Karpas-422 (cell line): ENCODE measurements at regions not wholly inside any gene's neighbourhood (a gene's known extent, or its start where the extent isn't known, plus 50 kb on each side); places are given as distances from the start of the nearest gene placed in this dataset.

ENCODE experiments used
- DNase-seq: peaks from one replicate; pipeline ENCODE4 v3.0.0-alpha.2; 2015
- H2AFZ ChIP-seq: fragments of 200-600 bp; sonication (generic); 2 replicates; pipeline ENCODE4 v1.6.1; 2014; ENCODE audit warnings: antibody characterized with exemption, low read length, mixed read lengths
- H3K27ac ChIP-seq: fragments of 200-600 bp; sonication (generic); 2 replicates; pipeline ENCODE4 v1.5.1; 2014; ENCODE audit warnings: mild to moderate bottlenecking, low read length, moderate library complexity
- H3K27me3 ChIP-seq: fragments of 200-600 bp; sonication (generic); 2 replicates; pipeline ENCODE4 v1.6.1; 2014; ENCODE audit warnings: low read length, mixed read lengths
- H3K36me3 ChIP-seq: fragments of 200-600 bp; sonication (generic); 2 replicates; pipeline ENCODE4 v1.6.1; 2014; ENCODE audit warnings: low read length, mixed read lengths; ENCODE audit not compliant: insufficient read depth
- H3K4me1 ChIP-seq: fragments of 200-600 bp; sonication (generic); 2 replicates; pipeline ENCODE4 v1.6.1; 2014; ENCODE audit warnings: mild to moderate bottlenecking, low read length, mixed read lengths
- H3K4me2 ChIP-seq: fragments of 200-600 bp; sonication (generic); 2 replicates; pipeline ENCODE4 v1.6.1; 2014; ENCODE audit warnings: low read length, low read depth, mild to moderate bottlenecking; ENCODE audit not compliant: poor library complexity, severe bottlenecking
- H3K4me3 ChIP-seq: fragments of 200-600 bp; sonication (generic); 2 replicates; pipeline ENCODE4 v1.5.1; 2014; ENCODE audit warnings: mild to moderate bottlenecking, antibody characterized with exemption, low read length, mixed read lengths
- H3K79me2 ChIP-seq: fragments of 200-600 bp; sonication (generic); 2 replicates; pipeline ENCODE4 v1.6.1; 2014; ENCODE audit warnings: mild to moderate bottlenecking, low read length, mixed read lengths
- H3K9ac ChIP-seq: fragments of 200-600 bp; sonication (generic); 2 replicates; pipeline ENCODE4 v1.6.0; 2014; ENCODE audit warnings: low read length
- H3K9me2 ChIP-seq: fragments of 200-600 bp; sonication (generic), shearing (Covaris generic); replicated peaks from 2 replicates; pipeline ENCODE4 v1.6.0; 2014; ENCODE audit warnings: mild to moderate bottlenecking, low read length, moderate library complexity; ENCODE audit not compliant: insufficient read depth
- H3K9me3 ChIP-seq: fragments of 300-700, 200-600 bp; sonication (generic); 2 replicates; pipeline ENCODE4 v1.6.1; 2014; ENCODE audit warnings: low read length, mixed read lengths
- H4K20me1 ChIP-seq: fragments of 200-600 bp; sonication (generic); 2 replicates; pipeline ENCODE4 v1.6.1; 2014; ENCODE audit warnings: mild to moderate bottlenecking, antibody characterized with exemption, low read length, low read depth; ENCODE audit not compliant: insufficient read depth

DNA sequence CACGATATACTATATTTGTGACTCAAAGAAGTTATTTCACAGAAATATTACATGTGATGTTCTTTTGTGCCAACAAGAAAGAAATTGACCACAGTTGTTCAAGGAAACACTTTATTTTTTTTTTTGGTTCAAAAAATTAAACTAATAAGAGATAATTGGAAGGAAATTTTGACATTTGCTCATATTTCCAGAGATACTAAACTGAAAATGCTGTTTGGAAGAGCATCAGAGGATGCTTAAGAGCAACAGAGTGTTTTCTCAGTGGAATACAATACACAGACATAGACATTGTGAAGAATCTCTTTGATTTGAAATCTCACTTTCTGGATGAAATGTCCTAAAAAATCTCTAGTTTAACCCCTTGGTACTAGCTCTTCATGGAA lies 760.4 kb upstream of the CXADR start:
- Histone ChIP-seq H3K27ac (no peak overlapping the region), H3K36me3 (no peaks in the 10 kb centered on the region), H3K79me2 (no peaks in the 10 kb centered on the region), H3K9me3 (peaks cover 29% of the 10 kb centered on the region), H3K9me2 (no peaks in the 10 kb centered on the region), H3K9ac (no peak overlapping the region), H2AFZ (no peak overlapping the region), H3K4me1 (no peaks in the 10 kb centered on the region), H3K4me2 (no peak overlapping the region), H4K20me1 (no peaks in the 10 kb centered on the region), H3K4me3 (no peak overlapping the region), H3K27me3 (no peaks in the 10 kb centered on the region)
- no peak for DNase-seq

DNA sequence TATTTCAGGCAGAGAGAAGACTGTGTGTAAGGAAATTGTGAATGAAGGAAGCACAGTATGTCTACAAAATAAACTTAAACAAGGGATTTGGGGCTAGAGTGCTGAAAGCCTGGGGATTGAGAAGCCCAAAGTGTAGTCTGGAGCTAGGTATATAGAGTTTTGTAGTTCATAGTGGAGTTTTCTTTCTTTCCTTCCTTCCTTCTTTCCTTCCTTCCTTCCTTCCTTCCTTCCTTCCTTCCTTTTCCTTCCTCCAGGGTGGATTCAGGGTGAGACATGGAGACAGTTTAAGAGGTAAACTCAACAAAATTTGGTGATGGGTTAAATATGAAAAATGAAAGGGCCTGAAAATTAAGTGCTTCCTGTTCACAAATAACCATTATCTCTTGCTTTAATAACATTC lies 757.8 kb upstream of the CXADR start:
- H3K79me2 ChIP-seq: no peaks in the 10 kb centered on the region
- H3K4me3 ChIP-seq: no peak overlapping the region
- H3K4me2 ChIP-seq: no peak overlapping the region
- no peak overlapping the region for H3K27ac ChIP-seq
- no peak overlapping the region for H3K9ac ChIP-seq
- H3K36me3 ChIP-seq: no peaks in the 10 kb centered on the region
- peaks cover 22% of the 10 kb centered on the region for H3K9me3 ChIP-seq
- no peaks in the 10 kb centered on the region for H3K4me1 ChIP-seq
- no peak overlapping the region for H2AFZ ChIP-seq
- H3K9me2 ChIP-seq: no peaks in the 10 kb centered on the region
- H4K20me1 ChIP-seq: no peaks in the 10 kb centered on the region
- no peak for DNase-seq
- no peaks in the 10 kb centered on the region for H3K27me3 ChIP-seq

DNA sequence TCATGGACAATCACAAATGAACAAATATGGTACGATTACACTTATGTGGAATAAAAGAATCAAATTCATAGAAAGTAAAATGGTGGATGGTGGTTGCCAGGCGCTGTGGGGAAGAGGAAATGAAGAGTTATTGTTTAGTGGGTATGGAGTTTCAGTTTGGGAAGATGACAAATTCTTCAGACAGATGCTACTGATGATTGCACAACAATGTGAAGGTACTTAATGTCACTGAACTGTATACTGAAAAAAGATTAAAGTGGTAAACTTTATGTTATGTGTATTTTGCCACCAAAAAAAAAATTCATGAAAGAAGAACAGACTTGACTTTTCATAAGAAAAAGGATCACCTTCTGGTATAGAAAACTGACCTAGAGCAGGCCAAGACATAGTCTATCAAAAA lies 745.6 kb upstream of the CXADR start:
- Histone ChIP-seq H3K27ac (no peak overlapping the region), H3K36me3 (no peaks in the 10 kb centered on the region), H2AFZ (no peak overlapping the region), H3K4me3 (no peak overlapping the region), H3K4me2 (no peak overlapping the region), H3K79me2 (no peaks in the 10 kb centered on the region), H3K9ac (no peak overlapping the region), H3K27me3 (no peaks in the 10 kb centered on the region), H3K9me2 (no peaks in the 10 kb centered on the region), H3K9me3 (peaks cover 33% of the 10 kb centered on the region), H3K4me1 (no peaks in the 10 kb centered on the region), H4K20me1 (no peaks in the 10 kb centered on the region)
- no peak for DNase-seq

DNA sequence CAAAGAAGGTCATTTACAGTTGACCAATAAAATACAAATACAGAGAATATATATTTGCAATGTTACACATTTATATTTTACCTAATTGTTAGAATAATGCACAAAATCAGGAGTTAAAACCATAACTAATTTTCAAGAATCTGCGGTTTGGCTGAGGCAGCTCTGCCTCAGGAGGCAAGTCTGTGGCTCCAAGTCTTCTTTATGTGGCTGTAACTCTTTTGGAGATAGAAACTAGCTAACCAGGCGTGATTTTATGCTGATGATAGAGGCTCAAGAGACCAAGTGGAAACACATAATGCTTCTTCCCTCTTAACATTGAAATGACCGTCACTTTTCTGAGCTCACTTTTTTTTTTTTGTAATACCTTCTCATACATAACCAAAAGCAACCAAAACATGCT lies 744.7 kb upstream of the CXADR start:
- Histone ChIP-seq H3K79me2 (no peaks in the 10 kb centered on the region), H2AFZ (no peak overlapping the region), H3K4me1 (no peaks in the 10 kb centered on the region), H3K4me3 (no peak overlapping the region), H3K4me2 (no peak overlapping the region), H3K27me3 (no peaks in the 10 kb centered on the region), H3K9me2 (no peaks in the 10 kb centered on the region), H3K36me3 (no peaks in the 10 kb centered on the region), H4K20me1 (no peaks in the 10 kb centered on the region), H3K9me3 (peaks cover 35% of the 10 kb centered on the region), H3K9ac (no peak overlapping the region), H3K27ac (no peak overlapping the region)
- DNase-seq: no peak

DNA sequence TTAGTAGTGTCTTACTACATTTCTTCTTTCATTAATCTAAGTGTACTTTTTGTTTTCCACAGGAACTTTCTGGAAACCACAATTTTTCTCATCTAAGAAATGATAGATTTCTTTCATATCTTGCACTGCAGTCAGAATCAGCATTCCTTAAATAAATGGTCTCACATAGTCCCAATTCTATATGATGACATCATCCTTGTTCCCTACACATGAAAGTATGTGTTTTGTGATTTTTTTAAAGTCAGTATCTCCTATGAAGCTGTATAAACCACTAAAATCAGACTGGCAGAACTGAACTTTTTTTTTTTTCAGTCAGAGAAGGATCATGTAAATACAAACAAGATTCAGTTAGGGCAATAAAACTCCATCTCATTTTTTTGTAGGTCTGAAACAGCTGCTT lies 742.6 kb upstream of the CXADR start:
- Histone ChIP-seq H3K79me2 (no peaks in the 10 kb centered on the region), H3K27me3 (no peaks in the 10 kb centered on the region), H2AFZ (no peak overlapping the region), H4K20me1 (no peaks in the 10 kb centered on the region), H3K9me3 (peaks cover 32% of the 10 kb centered on the region), H3K9ac (no peak overlapping the region), H3K4me2 (no peak overlapping the region), H3K4me3 (no peak overlapping the region), H3K27ac (no peak overlapping the region), H3K4me1 (no peaks in the 10 kb centered on the region), H3K9me2 (no peaks in the 10 kb centered on the region), H3K36me3 (no peaks in the 10 kb centered on the region)
- no peak for DNase-seq

DNA sequence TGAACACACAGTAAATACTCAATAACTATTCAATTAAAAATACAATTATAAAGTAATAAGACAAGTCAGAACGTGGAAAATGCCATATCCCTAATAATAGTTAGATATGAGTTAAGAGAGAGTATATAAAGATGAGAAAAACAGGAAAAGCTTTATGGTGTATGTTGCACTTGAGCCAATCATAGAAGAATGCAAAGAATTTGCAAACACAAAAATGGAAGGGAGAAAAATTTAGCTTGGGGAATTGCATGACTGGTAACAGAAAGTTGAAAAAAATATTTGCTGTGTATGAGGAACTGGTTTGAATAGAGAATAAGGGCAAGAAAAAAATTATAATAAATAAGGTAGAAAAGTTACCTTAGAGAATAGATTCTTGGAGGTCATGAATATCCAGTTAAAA lies 739.6 kb upstream of the CXADR start:
- no peak overlapping the region for H3K27ac ChIP-seq
- no peak overlapping the region for H3K9ac ChIP-seq

DNA sequence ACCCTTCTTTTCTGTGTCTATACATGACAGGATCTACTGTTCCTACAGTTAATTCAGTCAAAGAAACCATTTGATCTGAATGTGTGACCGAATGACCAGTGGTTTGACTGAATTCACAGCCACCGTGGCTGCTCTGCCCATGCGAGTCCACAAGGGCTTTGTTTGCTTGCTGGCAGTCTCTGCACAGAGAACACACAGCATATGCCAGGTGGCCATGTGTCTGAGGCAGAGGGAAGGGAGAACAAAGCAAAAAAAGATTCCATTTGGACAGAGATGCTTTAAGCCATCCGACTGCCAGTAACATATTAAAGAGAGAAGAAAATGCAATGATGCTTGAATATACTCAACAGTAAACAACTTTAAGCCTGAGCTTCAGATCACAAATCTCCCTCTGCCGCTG lies 737.8 kb upstream of the CXADR start:
- H4K20me1 ChIP-seq: no peaks in the 10 kb centered on the region
- H3K79me2 ChIP-seq: no peaks in the 10 kb centered on the region

More for the DNA sequence above, 739.6 kb upstream of the CXADR start:
- Histone ChIP-seq H4K20me1 (no peaks in the 10 kb centered on the region), H3K79me2 (no peaks in the 10 kb centered on the region), H3K4me2 (no peak overlapping the region), H3K9me2 (no peaks in the 10 kb centered on the region), H3K4me3 (no peak overlapping the region), H3K4me1 (no peaks in the 10 kb centered on the region), H2AFZ (no peak overlapping the region), H3K9me3 (peaks cover 31% of the 10 kb centered on the region), H3K27me3 (no peaks in the 10 kb centered on the region), H3K36me3 (no peaks in the 10 kb centered on the region)
- DNase-seq: no peak

DNA sequence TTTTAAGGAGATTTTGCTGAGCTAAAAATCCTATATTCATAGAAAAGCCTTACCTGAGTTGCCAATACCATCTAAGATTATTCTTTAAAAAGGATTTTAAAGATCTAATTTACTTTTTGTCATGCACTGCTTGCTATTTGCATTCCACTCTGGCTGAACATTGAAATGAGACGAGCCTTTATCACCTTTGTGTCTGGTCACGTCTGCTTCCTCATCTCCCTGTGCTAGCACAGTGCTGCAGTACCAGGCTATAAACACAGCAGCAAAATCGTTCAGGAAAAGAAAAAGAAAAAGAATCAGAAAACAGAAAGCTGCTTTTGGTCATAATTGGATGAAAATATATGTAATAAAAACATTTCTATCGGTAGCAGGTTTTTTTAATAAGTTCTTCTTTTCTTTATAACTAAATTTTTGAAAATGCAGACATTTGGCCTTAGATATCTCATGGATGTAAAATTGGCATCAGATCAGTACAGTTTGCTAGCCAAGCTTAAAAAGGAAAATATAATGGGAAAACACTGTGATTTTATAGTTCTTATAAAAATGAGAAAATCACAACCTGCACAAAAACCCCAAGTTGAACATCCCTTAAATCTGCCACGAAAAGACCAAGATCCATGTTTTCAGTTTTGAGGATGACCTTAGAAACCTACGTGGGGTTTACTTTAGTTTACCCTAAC lies 735.7 kb upstream of the CXADR start:
- Histone ChIP-seq H3K9me2 (no peaks in the 10 kb centered on the region), H3K4me2 (no peak overlapping the region), H4K20me1 (no peaks in the 10 kb centered on the region), H2AFZ (no peak overlapping the region), H3K27me3 (no peaks in the 10 kb centered on the region), H3K36me3 (no peaks in the 10 kb centered on the region), H3K9me3 (peaks cover 38% of the 10 kb centered on the region), H3K9ac (no peak overlapping the region), H3K27ac (no peak overlapping the region), H3K4me3 (no peak overlapping the region), H3K4me1 (no peaks in the 10 kb centered on the region), H3K79me2 (no peaks in the 10 kb centered on the region)
- DNase-seq: no peak

More for the DNA sequence above, 737.8 kb upstream of the CXADR start:
- no peak overlapping the region for H2AFZ ChIP-seq
- no peak overlapping the region for H3K27ac ChIP-seq
- H3K27me3 ChIP-seq: no peaks in the 10 kb centered on the region
- no peak overlapping the region for H3K4me3 ChIP-seq
- no peak for DNase-seq
- H3K4me1 ChIP-seq: no peaks in the 10 kb centered on the region
- peaks cover 37% of the 10 kb centered on the region for H3K9me3 ChIP-seq
- H3K9me2 ChIP-seq: no peaks in the 10 kb centered on the region
- no peak overlapping the region for H3K4me2 ChIP-seq
- no peak overlapping the region for H3K9ac ChIP-seq
- no peaks in the 10 kb centered on the region for H3K36me3 ChIP-seq

DNA sequence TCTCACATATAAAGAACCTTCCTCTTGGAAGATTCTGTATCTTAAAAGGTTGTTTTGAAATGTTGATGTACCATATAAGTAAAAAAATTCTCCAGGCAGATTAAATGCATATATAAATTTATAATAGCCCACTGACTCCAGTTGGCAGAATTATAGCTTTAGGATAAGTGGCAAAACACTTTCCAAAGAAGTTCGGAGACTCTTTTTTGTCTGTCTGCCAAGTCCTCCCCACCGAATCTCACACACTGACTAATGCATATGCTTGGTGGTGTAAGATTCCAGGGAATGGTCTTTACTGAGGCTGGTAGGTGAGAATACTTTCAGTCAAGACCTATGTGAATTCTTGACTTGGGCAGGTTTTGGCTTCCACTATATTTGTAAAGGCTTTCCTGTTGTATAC lies 724.3 kb upstream of the CXADR start:
- H3K4me1 ChIP-seq: no peaks in the 10 kb centered on the region
- no peak for DNase-seq

More for the DNA sequence above, 724.3 kb upstream of the CXADR start:
- Histone ChIP-seq H4K20me1 (no peaks in the 10 kb centered on the region), H3K4me2 (no peak overlapping the region), H3K9me2 (no peaks in the 10 kb centered on the region), H3K27ac (no peak overlapping the region), H3K9ac (no peak overlapping the region), H2AFZ (no peak overlapping the region), H3K4me3 (no peak overlapping the region), H3K27me3 (no peaks in the 10 kb centered on the region), H3K79me2 (no peaks in the 10 kb centered on the region), H3K36me3 (no peaks in the 10 kb centered on the region), H3K9me3 (peaks cover 16% of the 10 kb centered on the region)
